ENCODE measurements at regions not wholly inside any gene's neighbourhood (a gene's known extent, or its start where the extent isn't known, plus 50 kb on each side); places are given as distances from the start of the nearest gene placed in this dataset.
A peak's percentile ranks its signal among the peaks of the same experiment; 100 is the strongest.

- peak; percentile 11 for TF ChIP-seq CTCF (IDR thresholded peaks at IDR 0.05; ENCODE audit: insufficient read depth, low read depth, low read length)
- DNase-seq (ENCODE audit: low read depth) = no peak
- no peak overlapping the region for H3K4me3 ChIP-seq (ENCODE audit: low read depth, low read length)
These were observed 86.9 kb upstream of the COL8A1 start for GRCh38 chr3:99551520-99551919.

- no peak for TF ChIP-seq CTCF (IDR thresholded peaks at IDR 0.05; ENCODE audit: insufficient read depth, low read depth, low read length)
- H3K4me3 ChIP-seq (ENCODE audit: low read depth, low read length) = no peak overlapping the region
- DNase-seq (ENCODE audit: low read depth) = peak; percentile 42
These were observed 88.3 kb upstream of the COL8A1 start for GRCh38 chr3:99549957-99550603.

- TF ChIP-seq CTCF (IDR thresholded peaks at IDR 0.05; ENCODE audit: insufficient read depth, low read depth, low read length) = no peak
- no peak for DNase-seq (ENCODE audit: low read depth)
- no peak overlapping the region for H3K4me3 ChIP-seq (ENCODE audit: low read depth, low read length)
These were observed 89.2 kb upstream of the COL8A1 start for GRCh38 chr3:99549220-99549619.

- H3K4me3 ChIP-seq (ENCODE audit: low read depth, low read length) = no peak overlapping the region
- DNase-seq (ENCODE audit: low read depth) = no peak
- no peak for TF ChIP-seq CTCF (IDR thresholded peaks at IDR 0.05; ENCODE audit: insufficient read depth, low read depth, low read length)
These were observed 89.7 kb upstream of the COL8A1 start for GRCh38 chr3:99548674-99549073.

- peak overlapping the region; percentile 27 for H3K4me3 ChIP-seq (ENCODE audit: low read depth, low read length)
- TF ChIP-seq CTCF (IDR thresholded peaks at IDR 0.05; ENCODE audit: insufficient read depth, low read depth, low read length) = no peak
- DNase-seq (ENCODE audit: low read depth) = peak; percentile 65
These were observed 92.3 kb upstream of the COL8A1 start for GRCh38 chr3:99545941-99546580.

- H3K4me3 ChIP-seq (ENCODE audit: low read depth, low read length) = no peak overlapping the region
- DNase-seq (ENCODE audit: low read depth) = peak; percentile 82
- no peak for TF ChIP-seq CTCF (IDR thresholded peaks at IDR 0.05; ENCODE audit: insufficient read depth, low read depth, low read length)
These were observed 93.6 kb upstream of the COL8A1 start for GRCh38 chr3:99544786-99545281.
